ENCODE measurements at regions not wholly inside any gene's neighbourhood (a gene's known extent, or its start where the extent isn't known, plus 50 kb on each side); places are given as distances from the start of the nearest gene placed in this dataset.

DNA sequence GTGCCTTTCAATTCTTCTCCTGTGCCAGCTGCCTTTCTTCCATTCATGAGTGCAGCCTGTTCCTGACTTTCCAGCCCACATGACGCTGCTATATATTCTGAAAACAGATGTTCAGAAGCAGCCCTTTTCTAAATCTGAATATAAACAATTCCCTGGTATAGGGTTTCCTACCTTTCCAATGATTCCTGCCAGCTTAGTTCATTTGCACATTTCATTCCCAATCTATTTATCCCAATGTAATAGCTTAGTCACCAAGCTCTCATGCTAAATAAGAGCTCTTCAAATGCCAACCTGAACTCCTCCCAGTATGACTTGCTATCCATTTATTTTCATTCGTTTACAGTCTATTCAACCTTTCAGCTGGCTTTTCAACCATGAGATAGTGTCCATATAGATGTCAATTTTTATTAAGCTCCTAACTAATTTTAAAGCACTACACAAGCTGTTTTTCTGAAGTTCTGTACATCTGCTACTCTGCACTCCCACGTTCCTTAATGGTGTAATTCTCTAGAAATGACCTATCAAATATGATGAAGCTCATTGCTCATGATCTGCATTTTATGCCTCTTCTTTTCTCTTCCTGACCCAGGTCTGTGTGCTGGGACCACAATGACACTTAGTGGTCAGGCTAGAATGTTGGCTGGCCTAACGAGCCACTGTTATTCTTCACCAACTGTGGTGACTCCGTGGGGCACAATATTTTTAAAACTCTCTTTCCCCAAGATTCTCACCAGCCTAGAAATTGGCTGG is 605.0 kb upstream of the TBL1XR1 start:
- H3K36me3 ChIP-seq, result no peaks in the 10 kb centered on the region
- no peak overlapping the region for H3K27ac ChIP-seq
- no peak overlapping the region for H3K4me3 ChIP-seq
- 72 to 88% (median 86%) methylated on average over 5 of the region's 5 CpGs for WGBS, 5 donors
- H3K27me3 ChIP-seq (replicated peaks in 1 of 7), result no peaks in the 10 kb centered on the region
- no peaks in the 10 kb centered on the region for H3K4me1 ChIP-seq
- TF ChIP-seq, protein P1, sequence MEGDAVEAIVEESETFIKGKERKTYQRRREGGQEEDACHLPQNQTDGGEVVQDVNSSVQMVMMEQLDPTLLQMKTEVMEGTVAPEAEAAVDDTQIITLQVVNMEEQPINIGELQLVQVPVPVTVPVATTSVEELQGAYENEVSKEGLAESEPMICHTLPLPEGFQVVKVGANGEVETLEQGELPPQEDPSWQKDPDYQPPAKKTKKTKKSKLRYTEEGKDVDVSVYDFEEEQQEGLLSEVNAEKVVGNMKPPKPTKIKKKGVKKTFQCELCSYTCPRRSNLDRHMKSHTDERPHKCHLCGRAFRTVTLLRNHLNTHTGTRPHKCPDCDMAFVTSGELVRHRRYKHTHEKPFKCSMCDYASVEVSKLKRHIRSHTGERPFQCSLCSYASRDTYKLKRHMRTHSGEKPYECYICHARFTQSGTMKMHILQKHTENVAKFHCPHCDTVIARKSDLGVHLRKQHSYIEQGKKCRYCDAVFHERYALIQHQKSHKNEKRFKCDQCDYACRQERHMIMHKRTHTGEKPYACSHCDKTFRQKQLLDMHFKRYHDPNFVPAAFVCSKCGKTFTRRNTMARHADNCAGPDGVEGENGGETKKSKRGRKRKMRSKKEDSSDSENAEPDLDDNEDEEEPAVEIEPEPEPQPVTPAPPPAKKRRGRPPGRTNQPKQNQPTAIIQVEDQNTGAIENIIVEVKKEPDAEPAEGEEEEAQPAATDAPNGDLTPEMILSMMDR (IDR thresholded peaks at IDR 0.05 in 8 of 11, conservative IDR thresholded peaks at IDR 0.05 in 3 of 11), result no peak
- no peaks in the 10 kb centered on the region for H3K9me3 ChIP-seq
- intact Hi-C loops (cut with DNase I; ENCODE audit: low total_unique reads), result no loop called here
- DNase-seq, result no peak

DNA sequence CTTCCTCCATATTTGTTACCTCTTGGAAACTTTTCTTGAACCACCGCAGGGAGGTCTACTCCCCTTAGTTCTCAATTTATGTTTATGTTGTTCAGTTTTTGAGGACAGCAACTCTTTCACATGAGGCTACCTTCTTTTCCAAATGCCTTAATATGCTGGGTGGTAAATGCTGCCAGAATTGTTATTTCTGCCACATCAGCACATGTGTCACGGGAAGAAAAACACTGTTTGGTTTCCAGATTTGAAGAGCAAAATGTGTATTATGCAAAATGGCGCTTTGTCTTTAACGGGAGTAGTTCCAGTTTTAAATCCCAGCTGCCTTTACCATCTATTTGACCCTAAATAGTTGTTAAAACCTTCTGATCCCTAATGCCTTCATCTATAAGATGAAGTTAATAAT is 606.2 kb upstream of the TBL1XR1 start:
- intact Hi-C loops (cut with DNase I; ENCODE audit: low total_unique reads), result no loop called here
- Histone ChIP-seq H3K9me3 (no peaks in the 10 kb centered on the region), H3K4me3 (no peak overlapping the region), H3K36me3 (no peaks in the 10 kb centered on the region), H3K4me1 (no peaks in the 10 kb centered on the region), H3K27me3 (replicated peaks in 1 of 7) (no peaks in the 10 kb centered on the region), H3K27ac (no peak overlapping the region)
- DNase-seq, result no peak
- WGBS, 5 donors, result 86 to 90% (median 87%) methylated on average over 4 of the region's 4 CpGs
- TF ChIP-seq POLR2AphosphoS5 (IDR thresholded peaks at IDR 0.05), result no peak
- TF ChIP-seq, protein P1 (IDR thresholded peaks at IDR 0.05 in 8 of 11, conservative IDR thresholded peaks at IDR 0.05 in 3 of 11), result no peak

DNA sequence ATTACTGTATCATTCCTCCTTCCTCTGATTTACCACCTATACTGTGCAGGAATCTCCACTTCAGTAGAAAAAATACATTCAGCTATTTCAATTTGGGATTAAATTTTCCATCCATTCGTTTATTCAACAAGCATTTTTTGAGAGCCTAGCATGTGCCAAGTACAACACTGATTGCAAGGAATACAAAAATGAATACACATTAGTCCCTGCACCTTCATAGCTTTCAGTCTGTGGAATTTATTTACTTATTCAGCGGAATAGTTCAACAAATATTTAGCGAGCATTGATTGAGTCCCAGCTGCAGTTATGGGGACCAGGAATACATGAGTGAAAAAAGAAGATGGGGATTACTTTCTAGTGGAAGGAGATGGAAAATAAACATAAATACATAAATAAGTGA is 606.8 kb upstream of the TBL1XR1 start:
- 88 to 94% (median 90%) methylated on average over 3 of the region's 3 CpGs for WGBS, 5 donors
- no peak for DNase-seq
- intact Hi-C loops (cut with DNase I; ENCODE audit: low total_unique reads), result no loop called here
- Histone ChIP-seq H3K36me3 (no peaks in the 10 kb centered on the region), H3K27me3 (replicated peaks in 1 of 7) (no peaks in the 10 kb centered on the region), H3K4me1 (no peaks in the 10 kb centered on the region), H3K4me3 (no peak overlapping the region), H3K9me3 (no peaks in the 10 kb centered on the region), H3K27ac (no peak overlapping the region)
- TF ChIP-seq, protein P1 (IDR thresholded peaks at IDR 0.05 in 8 of 11, conservative IDR thresholded peaks at IDR 0.05 in 3 of 11), result no peak
- TF ChIP-seq POLR2AphosphoS5 (IDR thresholded peaks at IDR 0.05), result no peak
- TF ChIP-seq POLR2A (IDR thresholded peaks at IDR 0.05), result no peak

DNA sequence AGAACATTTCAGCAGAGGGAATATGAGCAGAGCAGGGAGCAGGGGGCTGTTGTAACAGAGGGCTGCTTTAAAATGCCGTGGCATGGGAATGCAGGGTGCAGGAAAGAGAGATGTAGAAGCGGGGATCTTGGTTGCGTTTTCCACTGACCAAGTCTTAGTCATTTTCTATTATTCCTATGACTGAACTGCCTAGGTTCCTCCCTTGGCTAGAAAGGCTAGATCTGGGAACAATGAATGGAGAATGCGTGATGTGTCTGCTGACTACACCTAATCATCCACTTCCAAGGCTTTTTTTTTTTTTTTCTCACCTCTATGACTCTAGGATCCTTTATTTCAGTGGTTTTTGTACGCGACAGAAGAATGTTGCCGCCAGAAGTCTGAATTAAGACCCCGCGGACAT is 607.4 kb upstream of the TBL1XR1 start:
- Histone ChIP-seq H3K36me3 (no peaks in the 10 kb centered on the region), H3K4me3 (no peak overlapping the region), H3K4me1 (no peaks in the 10 kb centered on the region), H3K27me3 (replicated peaks in 1 of 7) (no peaks in the 10 kb centered on the region), H3K9me3 (no peaks in the 10 kb centered on the region), H3K27ac (no peak overlapping the region)
- 94 to 100% (median 96%) methylated on average over 9 of the region's 9 CpGs for WGBS, 5 donors
- no peak for DNase-seq
- intact Hi-C loops (cut with DNase I; ENCODE audit: low total_unique reads), result no loop called here
- TF ChIP-seq POLR2AphosphoS5 (IDR thresholded peaks at IDR 0.05) (no peak), POLR2A (IDR thresholded peaks at IDR 0.05) (no peak)
- TF ChIP-seq, protein P1 (IDR thresholded peaks at IDR 0.05 in 8 of 11, conservative IDR thresholded peaks at IDR 0.05 in 3 of 11), result no peak

Measured in spleen (tissue), 11 donors.